ENCODE measurements at regions not wholly inside any gene's neighbourhood (a gene's known extent, or its start where the extent isn't known, plus 50 kb on each side); places are given as distances from the start of the nearest gene placed in this dataset.

DNA sequence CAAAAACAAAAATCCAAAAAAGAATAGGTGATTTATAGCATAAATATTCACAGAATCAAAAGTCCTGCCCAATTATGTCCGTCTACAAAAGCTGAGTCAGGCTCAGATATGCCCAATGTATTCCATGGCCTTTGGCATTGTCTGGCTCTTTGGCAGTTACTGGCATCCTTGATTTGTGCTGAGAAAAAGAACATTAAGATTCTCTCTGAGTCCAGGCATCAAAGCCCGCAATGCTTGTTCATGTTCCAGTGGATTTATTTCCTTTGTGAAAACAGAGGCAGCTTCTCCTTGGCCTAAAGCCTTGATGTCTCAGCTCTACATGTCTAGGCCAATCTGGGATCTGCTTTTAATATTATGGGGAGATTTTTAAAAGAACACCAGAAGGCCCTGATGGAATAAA is 76.1 kb upstream of the SLC4A11 start:
- TF ChIP-seq, protein P1, sequence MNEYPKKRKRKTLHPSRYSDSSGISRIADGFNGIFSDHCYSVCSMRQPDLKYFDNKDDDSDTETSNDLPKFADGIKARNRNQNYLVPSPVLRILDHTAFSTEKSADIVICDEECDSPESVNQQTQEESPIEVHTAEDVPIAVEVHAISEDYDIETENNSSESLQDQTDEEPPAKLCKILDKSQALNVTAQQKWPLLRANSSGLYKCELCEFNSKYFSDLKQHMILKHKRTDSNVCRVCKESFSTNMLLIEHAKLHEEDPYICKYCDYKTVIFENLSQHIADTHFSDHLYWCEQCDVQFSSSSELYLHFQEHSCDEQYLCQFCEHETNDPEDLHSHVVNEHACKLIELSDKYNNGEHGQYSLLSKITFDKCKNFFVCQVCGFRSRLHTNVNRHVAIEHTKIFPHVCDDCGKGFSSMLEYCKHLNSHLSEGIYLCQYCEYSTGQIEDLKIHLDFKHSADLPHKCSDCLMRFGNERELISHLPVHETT (tag by site-specific recombination; IDR thresholded peaks at IDR 0.05): no peak
- TF ChIP-seq ZNF776 (tag by site-specific recombination; IDR thresholded peaks at IDR 0.05; ENCODE audit: borderline replicate concordance): no peak
- no peak for TF ChIP-seq ZBTB7A (tag by site-specific recombination; IDR thresholded peaks at IDR 0.05; ENCODE audit: low read depth)
- TF ChIP-seq KLF1 (tag by site-specific recombination; IDR thresholded peaks at IDR 0.05): no peak
- TF ChIP-seq ZNF660 (tag by site-specific recombination; IDR thresholded peaks at IDR 0.05): no peak
- TF ChIP-seq, protein P2, sequence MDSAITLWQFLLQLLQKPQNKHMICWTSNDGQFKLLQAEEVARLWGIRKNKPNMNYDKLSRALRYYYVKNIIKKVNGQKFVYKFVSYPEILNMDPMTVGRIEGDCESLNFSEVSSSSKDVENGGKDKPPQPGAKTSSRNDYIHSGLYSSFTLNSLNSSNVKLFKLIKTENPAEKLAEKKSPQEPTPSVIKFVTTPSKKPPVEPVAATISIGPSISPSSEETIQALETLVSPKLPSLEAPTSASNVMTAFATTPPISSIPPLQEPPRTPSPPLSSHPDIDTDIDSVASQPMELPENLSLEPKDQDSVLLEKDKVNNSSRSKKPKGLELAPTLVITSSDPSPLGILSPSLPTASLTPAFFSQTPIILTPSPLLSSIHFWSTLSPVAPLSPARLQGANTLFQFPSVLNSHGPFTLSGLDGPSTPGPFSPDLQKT (IDR thresholded peaks at IDR 0.05; ENCODE audit: borderline replicate concordance, low read depth, low read length): no peak
- TF ChIP-seq HOXA7 (CRISPR knock-in tag; IDR thresholded peaks at IDR 0.05; ENCODE audit: borderline replicate concordance): no peak
- TF ChIP-seq EGR2 (tag by site-specific recombination; IDR thresholded peaks at IDR 0.05; ENCODE audit: low read depth): no peak
- TF ChIP-seq ZNF610 (tag by site-specific recombination; IDR thresholded peaks at IDR 0.05; ENCODE audit: borderline replicate concordance): no peak
- no peak for TF ChIP-seq ZNF404 (tag by site-specific recombination; IDR thresholded peaks at IDR 0.05)
- no peak for TF ChIP-seq ZNF341 (tag by site-specific recombination; IDR thresholded peaks at IDR 0.05; ENCODE audit: low read depth)
- no peak for TF ChIP-seq BCL11A (tag by site-specific recombination; IDR thresholded peaks at IDR 0.05; ENCODE audit: low read depth)
- TF ChIP-seq ZFP69B (tag by site-specific recombination; IDR thresholded peaks at IDR 0.05): no peak
- TF ChIP-seq ZNF391 (tag by site-specific recombination; IDR thresholded peaks at IDR 0.05; ENCODE audit: borderline replicate concordance, low read depth): no peak
- TF ChIP-seq ZNF157 (tag by site-specific recombination; IDR thresholded peaks at IDR 0.05): no peak
- TF ChIP-seq ZFHX2 (tag by site-specific recombination; conservative IDR thresholded peaks at IDR 0.05): no peak
- no peak for TF ChIP-seq ZNF138 (tag by site-specific recombination; IDR thresholded peaks at IDR 0.05; ENCODE audit: borderline replicate concordance)
- TF ChIP-seq ZNF335 (tag by site-specific recombination; conservative IDR thresholded peaks at IDR 0.05): no peak
- TF ChIP-seq ZNF701 (tag by site-specific recombination; IDR thresholded peaks at IDR 0.05): no peak
- TF ChIP-seq ZNF629 (tag by site-specific recombination; IDR thresholded peaks at IDR 0.05): no peak
- ChIA-PET POLR2A (interaction anchor here (0.6 kb wide), 2 partner anchors 14 to 121 kb away, joined by 3 read pairs; no protein-coding TSS in a partner anchor), CTCF (interaction anchor here (0.6 to 4.9 kb wide), 11 partner anchors 10 to 438 kb away, joined by 3 to 54 read pairs (median 3); no protein-coding TSS in a partner anchor)
- H3K4me1 ChIP-seq (ENCODE audit: control insufficient read depth, insufficient read depth, low read length): peaks cover 3% of the 10 kb centered on the region; the same call in 1 of the 2 replicates
- H3K36me3 ChIP-seq (ENCODE audit: control insufficient read depth in 2 of 2, insufficient read depth in 1 of 2, low read length in 2 of 2): peaks cover 8 to 9% of the 10 kb centered on the region in 2 experiments
- no peaks in the 10 kb centered on the region for H3K9me3 ChIP-seq (ENCODE audit: control insufficient read depth, insufficient read depth, low read depth, low read length)
- H3K27ac ChIP-seq (ENCODE audit: extremely low read depth, low read depth, low read length): no peak overlapping the region
- no peak overlapping the region for H3K4me3 ChIP-seq (ENCODE audit: low read depth, low read length)

DNA sequence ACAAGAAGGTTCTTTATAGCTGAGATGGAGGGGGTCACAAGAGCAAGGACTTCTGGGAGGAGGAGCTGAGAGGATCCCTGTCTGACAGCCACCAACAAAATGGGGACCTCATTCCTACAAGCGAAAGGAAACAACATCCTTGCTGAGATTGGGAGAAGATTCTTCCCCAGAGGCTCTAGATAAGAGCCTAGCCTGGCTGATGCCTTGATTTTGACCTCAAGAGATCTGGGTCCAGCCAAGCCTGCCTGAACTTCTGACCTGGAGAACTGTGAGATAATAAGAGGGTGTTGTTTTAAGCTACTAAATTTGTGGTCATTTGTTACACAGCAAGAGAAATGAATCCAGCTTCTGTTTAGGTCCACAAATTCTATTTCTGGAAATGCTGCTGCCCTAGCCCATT is 75.4 kb upstream of the SLC4A11 start:
- no peak overlapping the region for H3K27ac ChIP-seq (ENCODE audit: extremely low read depth, low read depth, low read length)
- H3K9me3 ChIP-seq (ENCODE audit: control insufficient read depth, insufficient read depth, low read depth, low read length): no peaks in the 10 kb centered on the region
- peaks cover 3% of the 10 kb centered on the region; the same call in 1 of the 2 replicates for H3K4me1 ChIP-seq (ENCODE audit: control insufficient read depth, insufficient read depth, low read length)
- ChIA-PET POLR2A (no interaction called here), CTCF (interaction anchor here (0.6 to 4.9 kb wide), 9 partner anchors 9 to 261 kb away, joined by 3 to 54 read pairs (median 3); no protein-coding TSS in a partner anchor)
- peaks cover 8 to 9% of the 10 kb centered on the region in 2 experiments for H3K36me3 ChIP-seq (ENCODE audit: control insufficient read depth in 2 of 2, insufficient read depth in 1 of 2, low read length in 2 of 2)
- H3K4me3 ChIP-seq (ENCODE audit: low read depth, low read length): no peak overlapping the region
- TF ChIP-seq MZF1 (tag by site-specific recombination; IDR thresholded peaks at IDR 0.05; ENCODE audit: borderline replicate concordance) (no peak), ZNF76 (tag by site-specific recombination; IDR thresholded peaks at IDR 0.05; ENCODE audit: borderline replicate concordance, low read depth) (no peak), HOXD13 (CRISPR knock-in tag; IDR thresholded peaks at IDR 0.05; ENCODE audit: borderline replicate concordance) (no peak), SCRT1 (tag by site-specific recombination; IDR thresholded peaks at IDR 0.05; ENCODE audit: borderline replicate concordance) (no peak), ZNF37A (tag by site-specific recombination; IDR thresholded peaks at IDR 0.05) (no peak), ZNF394 (tag by site-specific recombination; IDR thresholded peaks at IDR 0.05; ENCODE audit: borderline replicate concordance) (no peak), ZNF560 (tag by site-specific recombination; IDR thresholded peaks at IDR 0.05; ENCODE audit: borderline replicate concordance) (no peak), GLIS1 (tag by site-specific recombination; IDR thresholded peaks at IDR 0.05) (no peak), ZNF596 (tag by site-specific recombination; IDR thresholded peaks at IDR 0.05) (no peak)
- TF ChIP-seq, protein P3, sequence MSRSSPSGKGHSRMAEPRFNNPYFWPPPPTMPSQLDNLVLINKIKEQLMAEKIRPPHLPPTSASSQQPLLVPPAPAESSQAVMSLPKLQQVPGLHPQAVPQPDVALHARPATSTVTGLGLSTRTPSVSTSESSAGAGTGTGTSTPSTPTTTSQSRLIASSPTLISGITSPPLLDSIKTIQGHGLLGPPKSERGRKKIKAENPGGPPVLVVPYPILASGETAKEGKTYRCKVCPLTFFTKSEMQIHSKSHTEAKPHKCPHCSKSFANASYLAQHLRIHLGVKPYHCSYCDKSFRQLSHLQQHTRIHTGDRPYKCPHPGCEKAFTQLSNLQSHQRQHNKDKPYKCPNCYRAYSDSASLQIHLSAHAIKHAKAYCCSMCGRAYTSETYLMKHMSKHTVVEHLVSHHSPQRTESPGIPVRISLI (tag by site-specific recombination; IDR thresholded peaks at IDR 0.05): no peak
- TF ChIP-seq, protein P4, sequence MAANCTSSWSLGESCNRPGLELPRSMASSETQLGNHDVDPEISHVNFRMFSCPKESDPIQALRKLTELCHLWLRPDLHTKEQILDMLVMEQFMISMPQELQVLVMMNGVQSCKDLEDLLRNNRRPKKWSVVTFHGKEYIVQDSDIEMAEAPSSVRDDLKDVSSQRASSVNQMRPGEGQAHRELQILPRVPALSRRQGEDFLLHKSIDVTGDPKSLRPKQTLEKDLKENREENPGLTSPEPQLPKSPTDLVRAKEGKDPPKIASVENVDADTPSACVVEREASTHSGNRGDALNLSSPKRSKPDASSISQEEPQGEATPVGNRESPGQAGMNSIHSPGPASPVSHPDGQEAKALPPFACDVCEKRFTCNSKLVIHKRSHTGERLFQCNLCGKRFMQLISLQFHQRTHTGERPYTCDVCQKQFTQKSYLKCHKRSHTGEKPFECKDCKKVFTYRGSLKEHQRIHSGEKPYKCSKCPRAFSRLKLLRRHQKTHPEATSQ (tag by site-specific recombination; IDR thresholded peaks at IDR 0.05): no peak
